ENCODE measurements at regions not wholly inside any gene's neighbourhood (a gene's known extent, or its start where the extent isn't known, plus 50 kb on each side); places are given as distances from the start of the nearest gene placed in this dataset.

- no peak for DNase-seq
Measured at GRCh38 chr9:3161912-3162311, 318.0 kb upstream of the PUM3 start.

DNA sequence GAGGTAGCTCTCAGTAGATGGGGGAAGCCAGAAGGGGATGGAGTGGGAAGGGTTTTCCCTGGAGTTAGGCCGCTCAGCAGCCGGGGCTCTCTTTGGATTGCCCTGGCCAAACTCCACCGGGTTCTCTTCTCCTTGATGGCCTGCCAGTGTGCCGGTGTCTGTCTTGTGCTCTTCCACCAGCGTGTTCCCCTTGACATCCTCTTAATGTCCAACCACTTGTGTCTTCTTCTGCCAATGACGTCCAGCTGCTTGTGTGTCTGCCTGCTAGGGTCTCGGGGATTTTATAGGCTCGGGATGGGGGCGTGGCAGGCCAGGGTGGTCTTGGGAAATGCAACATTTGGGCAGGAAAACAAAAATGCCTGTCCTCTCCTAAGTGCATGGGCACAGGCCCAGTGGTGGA, 313.1 kb upstream of the PUM3 start:
- no peak for DNase-seq

- DNase-seq: no peak
Measured at GRCh38 chr9:3151672-3152576, 308.0 kb upstream of the PUM3 start.

- no peak for DNase-seq
Measured at GRCh38 chr9:3150074-3150473, 306.2 kb upstream of the PUM3 start.

- DNase-seq: no peak
Measured at GRCh38 chr9:3138231-3139229, 294.6 kb upstream of the PUM3 start.

DNA sequence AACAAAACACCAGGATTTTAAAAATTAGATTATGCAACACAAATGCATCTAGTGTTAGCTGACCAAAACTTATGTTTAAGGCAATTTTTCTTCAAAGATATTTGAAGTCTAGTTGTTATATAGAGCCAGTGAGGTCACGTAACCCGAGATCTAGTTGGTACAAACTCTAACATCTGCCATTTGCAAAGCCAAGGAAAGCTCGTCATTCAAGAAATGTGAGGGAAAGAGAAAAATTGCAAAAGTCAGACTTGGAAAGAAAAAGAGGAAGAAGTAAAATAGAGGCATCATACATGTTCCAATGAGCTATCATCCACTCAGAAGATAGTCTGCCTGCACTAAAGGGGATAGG, 293.4 kb upstream of the PUM3 start:
- no peak for DNase-seq

DNA sequence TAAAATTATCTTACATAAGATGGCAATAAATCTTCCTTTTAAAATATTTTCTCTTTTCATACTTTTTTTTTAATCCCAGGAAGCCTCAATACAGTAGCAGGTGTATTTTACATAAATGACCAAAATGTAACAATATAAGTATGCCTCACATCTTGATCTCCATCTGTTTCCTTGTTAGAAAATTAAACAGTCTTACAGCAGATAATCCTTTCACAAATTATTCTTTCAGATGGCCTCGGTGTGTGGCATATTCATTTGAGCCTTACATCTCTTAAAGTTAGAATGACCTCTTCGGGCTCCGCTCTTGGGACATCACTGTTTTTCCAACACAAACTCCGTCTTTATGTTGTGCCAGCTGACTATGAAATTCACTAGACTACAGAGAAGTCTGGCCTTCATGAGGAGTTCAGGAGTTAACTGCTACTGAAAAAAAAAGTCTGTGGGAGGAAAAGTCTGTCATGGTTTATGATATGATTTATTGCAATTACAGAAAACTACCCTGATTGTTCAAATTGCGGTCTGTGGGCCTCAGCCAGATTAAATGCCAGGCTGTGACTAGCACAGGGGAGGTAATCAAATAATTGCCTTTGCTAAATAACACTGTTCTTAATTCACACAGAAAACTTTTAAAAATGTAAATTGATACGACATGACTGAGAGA, 292.9 kb upstream of the PUM3 start:
- DNase-seq: no peak

DNA sequence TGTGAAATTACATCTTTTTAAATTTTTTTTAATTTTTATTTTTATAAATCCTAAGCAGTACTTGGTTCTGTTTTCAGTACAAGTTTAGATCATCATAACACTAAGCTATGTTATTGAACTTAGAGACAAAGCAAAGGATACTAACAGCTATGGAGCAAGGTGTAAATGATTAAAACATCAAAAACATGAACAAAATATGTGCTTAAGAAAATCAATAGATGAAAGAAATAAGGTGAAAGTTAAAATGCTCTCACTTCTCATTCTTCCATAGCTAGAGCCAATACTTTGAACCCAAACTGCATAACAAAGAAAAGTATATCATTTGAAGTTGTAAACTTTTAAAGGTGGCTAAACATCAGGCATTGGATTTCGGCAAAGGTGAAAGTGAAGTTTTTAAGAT, 292.3 kb upstream of the PUM3 start:
- DNase-seq: no peak

DNA sequence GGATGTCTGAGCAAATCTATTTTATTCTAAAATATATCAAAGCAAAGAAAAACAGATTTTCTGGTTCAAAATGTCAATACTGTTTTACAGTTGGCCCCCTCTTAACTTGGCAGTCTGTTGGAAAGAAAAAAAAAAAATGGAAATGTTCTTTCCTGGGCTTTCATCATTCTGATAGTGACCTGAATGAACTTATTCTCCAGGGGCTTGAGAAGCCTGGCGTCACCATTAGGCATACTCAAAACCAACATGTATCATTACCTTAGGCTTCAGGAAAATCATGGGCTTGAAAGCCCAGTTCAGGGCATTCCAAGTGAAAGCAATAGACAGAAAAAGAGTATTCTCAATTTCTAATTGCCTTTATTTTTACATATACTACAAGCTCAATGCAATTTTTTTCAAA, 283.7 kb upstream of the PUM3 start:
- no peak for DNase-seq

GRCh38 chr9:3125602-3126405, 281.9 kb upstream of the PUM3 start:
- peak; percentile 12 to 34 for DNase-seq

- DNase-seq: no peak
Measured at GRCh38 chr9:3124001-3124400, 280.1 kb upstream of the PUM3 start.

DNA sequence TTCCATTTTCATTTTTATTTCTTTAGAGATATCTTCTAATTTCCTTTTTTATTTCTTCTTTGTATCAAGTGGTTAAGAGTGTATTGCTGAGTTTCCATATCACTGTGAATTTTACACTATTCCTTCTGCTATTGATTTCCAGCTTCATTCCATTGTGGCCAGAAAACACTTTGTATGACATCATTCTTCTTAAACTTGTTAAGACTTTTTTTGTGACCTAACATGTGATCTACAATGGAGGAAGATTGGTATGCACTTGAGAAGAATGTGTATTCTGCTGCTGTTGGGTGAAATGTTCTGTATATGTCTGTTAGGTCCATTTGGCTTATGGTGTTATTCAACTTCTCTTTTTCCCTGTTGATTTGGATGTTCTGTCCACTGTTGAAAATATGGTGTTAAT, 274.2 kb upstream of the PUM3 start:
- no peak for DNase-seq

DNA sequence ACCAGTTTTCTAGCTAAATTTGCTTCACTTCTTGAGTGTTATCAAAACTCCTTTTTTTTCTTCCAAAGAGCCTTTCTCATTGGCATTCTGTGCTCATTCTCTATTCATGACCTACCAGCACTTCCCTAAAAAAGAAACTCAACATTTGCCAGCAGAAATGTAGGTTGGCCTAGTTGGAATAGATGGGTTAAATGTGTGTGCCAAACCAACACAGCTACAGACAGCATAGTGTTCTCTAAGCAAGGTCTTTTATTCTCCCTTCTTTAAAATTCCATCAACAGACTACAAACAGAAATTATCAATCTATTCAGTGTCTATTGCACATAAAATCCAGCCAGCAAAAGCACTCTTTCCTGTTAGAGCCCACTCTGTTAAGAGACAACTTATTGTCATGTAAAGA, 255.8 kb upstream of the PUM3 start:
- no peak for DNase-seq

- no peak for DNase-seq
Measured at GRCh38 chr9:3088219-3088618, 244.3 kb upstream of the PUM3 start.

- no peak for DNase-seq
Measured at GRCh38 chr9:3087697-3088096, 243.8 kb upstream of the PUM3 start.

GRCh38 chr9:3080951-3081350, 237.1 kb upstream of the PUM3 start:
- no peak for DNase-seq

DNA sequence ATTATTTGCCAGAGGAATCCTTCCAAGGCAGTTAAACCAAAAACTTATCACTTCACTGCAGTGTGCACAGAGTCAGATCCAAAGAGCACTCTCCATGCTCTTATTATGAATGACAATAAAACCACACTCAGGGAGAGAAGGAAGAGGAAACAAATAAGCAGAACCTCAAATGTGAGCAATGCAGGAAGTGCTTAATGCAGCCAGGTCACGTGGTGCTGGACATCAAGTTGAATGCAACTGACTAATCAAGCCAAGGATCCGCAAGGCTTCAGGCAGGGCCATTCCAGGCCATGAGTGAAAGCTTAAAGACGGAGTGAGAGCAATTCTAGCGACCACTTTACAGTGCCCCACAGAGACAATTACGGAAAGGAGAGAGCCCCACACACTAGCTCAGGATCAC, 230.4 kb upstream of the PUM3 start:
- DNase-seq: no peak

- no peak for DNase-seq
Measured at GRCh38 chr9:3066591-3066990, 222.7 kb upstream of the PUM3 start.

DNA sequence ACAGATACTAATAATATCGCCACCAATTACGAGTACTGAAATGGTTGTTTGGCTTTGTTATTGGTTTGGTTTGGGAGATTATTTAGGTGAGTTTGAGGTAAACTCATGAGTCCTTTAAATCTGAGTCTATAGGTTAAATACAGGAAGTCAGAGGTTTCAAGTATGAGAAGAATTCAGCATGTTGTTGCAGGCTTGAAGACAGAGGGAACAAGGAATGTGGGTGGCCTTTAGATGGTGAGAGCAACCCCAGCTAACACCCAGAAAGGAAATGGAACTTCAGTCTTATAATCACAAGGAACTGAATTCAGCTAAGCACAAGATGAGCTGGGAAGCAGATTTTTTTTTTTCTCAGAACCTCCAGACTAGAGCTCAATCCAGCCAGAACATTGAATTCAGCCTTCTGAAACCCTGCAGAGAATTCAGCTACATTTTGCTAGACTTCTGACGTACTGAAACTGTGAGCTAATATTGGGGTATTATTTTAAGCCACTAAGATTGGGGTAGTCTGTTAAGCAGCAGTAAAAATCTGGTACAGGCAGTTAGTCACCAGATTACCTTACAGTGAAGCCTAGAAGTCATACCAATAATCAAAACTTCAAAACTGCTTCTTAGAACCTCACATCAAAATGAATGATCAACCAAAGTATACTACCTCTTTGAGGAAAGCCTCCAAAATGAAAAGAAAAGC, 216.0 kb upstream of the PUM3 start:
- DNase-seq: no peak

GRCh38 chr9:3058409-3058808, 214.5 kb upstream of the PUM3 start:
- DNase-seq: no peak
